H7 (cell line): ENCODE measurements at regions not wholly inside any gene's neighbourhood (a gene's known extent, or its start where the extent isn't known, plus 50 kb on each side); places are given as distances from the start of the nearest gene placed in this dataset.

Experiments used
- DNase-seq: peaks from one replicate; pipeline ENCODE4 v3.0.0; 2012
- H3K27me3 ChIP-seq: 2 replicates; pipeline ENCODE4 v1.6.0; 2011; ENCODE audit warnings: mild to moderate bottlenecking, low read length; ENCODE audit not compliant: control insufficient read depth, insufficient read depth
- H3K36me3 ChIP-seq: replicated peaks from 2 replicates; pipeline ENCODE4 v1.5.1; 2011; ENCODE audit warnings: low read length; ENCODE audit not compliant: control insufficient read depth, insufficient read depth
- H3K4me3 ChIP-seq: 2 replicates; pipeline ENCODE4 v1.5.1; 2011; ENCODE audit warnings: low read depth, mild to moderate bottlenecking, control low read depth, low read length, moderate library complexity; ENCODE audit not compliant: insufficient read depth

GRCh38 chr7:156122752-156123354 lies 310.6 kb upstream of the SHH start:
- no peaks in the 10 kb centered on the region for H3K27me3 ChIP-seq
- no peak overlapping the region for H3K4me3 ChIP-seq
- no peaks in the 10 kb centered on the region for H3K36me3 ChIP-seq
- no peak for DNase-seq

- Histone ChIP-seq H3K27me3 (no peaks in the 10 kb centered on the region), H3K4me3 (no peak overlapping the region), H3K36me3 (no peaks in the 10 kb centered on the region)
- DNase-seq = no peak
Measured at GRCh38 chr7:156121956-156122355, 309.7 kb upstream of the SHH start.

GRCh38 chr7:156121434-156121833 lies 309.2 kb upstream of the SHH start:
- Histone ChIP-seq H3K4me3 (no peak overlapping the region), H3K27me3 (no peaks in the 10 kb centered on the region), H3K36me3 (no peaks in the 10 kb centered on the region)
- no peak for DNase-seq

- no peak for DNase-seq
- Histone ChIP-seq H3K4me3 (no peak overlapping the region), H3K27me3 (no peaks in the 10 kb centered on the region), H3K36me3 (no peaks in the 10 kb centered on the region)
Measured at GRCh38 chr7:156120552-156120951, 308.3 kb upstream of the SHH start.

GRCh38 chr7:156119771-156120170 lies 307.5 kb upstream of the SHH start:
- Histone ChIP-seq H3K27me3 (no peaks in the 10 kb centered on the region), H3K4me3 (no peak overlapping the region), H3K36me3 (no peaks in the 10 kb centered on the region)
- DNase-seq = no peak

- Histone ChIP-seq H3K27me3 (no peaks in the 10 kb centered on the region), H3K36me3 (no peaks in the 10 kb centered on the region), H3K4me3 (no peak overlapping the region)
- DNase-seq = no peak
Measured at GRCh38 chr7:156118248-156118645, 306.0 kb upstream of the SHH start.

GRCh38 chr7:156117542-156118247 lies 305.4 kb upstream of the SHH start:
- Histone ChIP-seq H3K36me3 (no peaks in the 10 kb centered on the region), H3K27me3 (no peaks in the 10 kb centered on the region), H3K4me3 (no peak overlapping the region)
- peak; percentile 32 for DNase-seq

GRCh38 chr7:156116514-156117215 lies 304.4 kb upstream of the SHH start:
- no peak for DNase-seq
- H3K27me3 ChIP-seq = no peaks in the 10 kb centered on the region
- H3K4me3 ChIP-seq = no peak overlapping the region
- no peaks in the 10 kb centered on the region for H3K36me3 ChIP-seq

GRCh38 chr7:156115582-156115981 lies 303.3 kb upstream of the SHH start:
- no peak for DNase-seq
- Histone ChIP-seq H3K4me3 (no peak overlapping the region), H3K27me3 (no peaks in the 10 kb centered on the region), H3K36me3 (no peaks in the 10 kb centered on the region)

GRCh38 chr7:156113731-156114130 lies 301.5 kb upstream of the SHH start:
- no peaks in the 10 kb centered on the region for H3K27me3 ChIP-seq
- H3K4me3 ChIP-seq = no peak overlapping the region

GRCh38 chr7:156109988-156110387 lies 297.7 kb upstream of the SHH start:
- Histone ChIP-seq H3K4me3 (no peak overlapping the region), H3K36me3 (no peaks in the 10 kb centered on the region), H3K27me3 (no peaks in the 10 kb centered on the region)
- DNase-seq = no peak

More at GRCh38 chr7:156113731-156114130, 301.5 kb upstream of the SHH start:
- no peak for DNase-seq
- H3K36me3 ChIP-seq = no peaks in the 10 kb centered on the region

GRCh38 chr7:156109076-156109475 lies 296.8 kb upstream of the SHH start:
- DNase-seq = no peak
- H3K27me3 ChIP-seq = no peaks in the 10 kb centered on the region
- H3K36me3 ChIP-seq = no peaks in the 10 kb centered on the region
- no peak overlapping the region for H3K4me3 ChIP-seq

GRCh38 chr7:156107957-156108356 lies 295.7 kb upstream of the SHH start:
- DNase-seq = no peak
- Histone ChIP-seq H3K4me3 (no peak overlapping the region), H3K36me3 (no peaks in the 10 kb centered on the region), H3K27me3 (no peaks in the 10 kb centered on the region)

GRCh38 chr7:156106107-156106426 lies 293.8 kb upstream of the SHH start:
- H3K27me3 ChIP-seq = no peaks in the 10 kb centered on the region
- peak; percentile 69 for DNase-seq
- no peak overlapping the region for H3K4me3 ChIP-seq
- H3K36me3 ChIP-seq = no peaks in the 10 kb centered on the region

GRCh38 chr7:156105337-156106106 lies 293.3 kb upstream of the SHH start:
- peak; percentile 56 for DNase-seq
- Histone ChIP-seq H3K27me3 (no peaks in the 10 kb centered on the region), H3K4me3 (no peak overlapping the region), H3K36me3 (no peaks in the 10 kb centered on the region)
